NCI-H748 (cell line): ENCODE measurements at regions not wholly inside any gene's neighbourhood (a gene's known extent, or its start where the extent isn't known, plus 50 kb on each side); places are given as distances from the start of the nearest gene placed in this dataset.

Experiments used
- DNase-seq: peaks from one replicate; lab custom pipeline; 2025; ENCODE audit not compliant: unreplicated experiment; lab: John Stamatoyannopoulos, UW

DNA sequence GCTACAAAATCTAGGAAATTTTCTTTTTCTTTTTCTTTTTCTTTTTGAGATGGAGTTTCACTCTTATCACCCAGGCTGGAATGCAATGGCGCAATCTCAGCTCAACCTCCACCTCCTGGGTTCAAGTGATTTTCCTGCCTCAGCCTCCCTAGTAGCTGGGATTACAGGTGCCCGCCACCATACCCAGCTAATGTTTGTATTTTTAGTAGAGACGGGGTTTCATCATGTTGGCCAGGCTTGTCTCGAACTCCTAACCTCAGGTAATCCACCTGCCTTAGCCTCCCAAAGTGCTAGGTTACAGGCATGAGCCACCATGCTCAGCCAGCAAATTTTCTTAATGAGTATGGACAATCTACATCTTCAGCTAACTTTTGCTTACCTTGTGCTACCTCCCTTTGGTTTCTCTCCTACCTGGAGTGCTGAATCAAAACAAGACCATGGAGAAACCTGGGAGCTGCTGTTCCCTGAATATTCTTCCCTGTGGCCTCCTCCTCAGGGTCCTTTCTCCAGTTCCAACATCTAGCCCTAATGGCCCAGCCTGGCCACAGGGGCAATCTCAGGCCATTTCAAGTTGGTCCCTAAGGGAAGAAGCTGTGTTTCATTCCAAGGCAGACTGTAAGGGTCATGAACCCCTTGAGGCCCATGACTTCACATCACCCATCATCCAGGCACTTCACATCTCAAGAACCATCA, 74.6 kb upstream of the EGLN3 start:
- DNase-seq, result no peak

DNA sequence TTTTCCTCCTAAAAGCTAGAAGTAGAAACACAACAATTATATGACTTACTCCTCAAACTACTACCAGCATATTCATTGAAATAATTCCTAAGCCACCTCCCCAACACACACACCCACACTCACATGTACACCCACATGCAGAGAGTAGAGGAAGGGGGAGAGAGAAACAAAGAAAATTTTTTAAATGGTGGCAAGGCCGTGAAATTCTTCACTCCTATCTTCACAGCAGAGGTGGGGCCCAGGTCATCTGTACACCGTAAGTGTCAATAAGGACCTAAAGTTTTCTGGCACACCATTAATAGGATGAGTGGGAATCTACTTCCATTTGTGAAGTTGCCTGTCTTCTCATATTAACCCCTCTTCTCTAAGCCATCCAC, 73.9 kb upstream of the EGLN3 start:
- DNase-seq, result no peak

GRCh38 chr14:34023824-34024767, 73.2 kb upstream of the EGLN3 start:
- no peak for DNase-seq

GRCh38 chr14:34021096-34021495, 70.2 kb upstream of the EGLN3 start:
- no peak for DNase-seq

DNA sequence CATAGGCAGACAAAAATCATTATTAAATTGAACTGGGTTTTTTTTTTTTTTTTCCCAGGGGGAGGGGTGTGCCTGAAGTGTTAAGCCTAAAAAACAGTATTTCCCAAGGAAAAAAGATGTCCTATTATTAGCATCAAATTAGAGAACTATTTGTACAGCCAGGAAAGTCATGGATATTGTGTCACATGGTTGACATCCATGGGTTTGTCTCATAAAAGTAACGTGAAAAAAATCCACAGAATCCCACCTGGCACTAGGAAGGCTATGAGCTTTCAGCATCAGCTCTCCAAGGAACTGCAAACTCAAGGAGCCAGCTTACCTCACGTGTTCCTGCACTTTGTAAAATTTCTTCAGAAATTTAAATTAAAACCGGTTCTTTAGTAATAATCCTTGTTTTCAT, 69.1 kb upstream of the EGLN3 start:
- no peak for DNase-seq

DNA sequence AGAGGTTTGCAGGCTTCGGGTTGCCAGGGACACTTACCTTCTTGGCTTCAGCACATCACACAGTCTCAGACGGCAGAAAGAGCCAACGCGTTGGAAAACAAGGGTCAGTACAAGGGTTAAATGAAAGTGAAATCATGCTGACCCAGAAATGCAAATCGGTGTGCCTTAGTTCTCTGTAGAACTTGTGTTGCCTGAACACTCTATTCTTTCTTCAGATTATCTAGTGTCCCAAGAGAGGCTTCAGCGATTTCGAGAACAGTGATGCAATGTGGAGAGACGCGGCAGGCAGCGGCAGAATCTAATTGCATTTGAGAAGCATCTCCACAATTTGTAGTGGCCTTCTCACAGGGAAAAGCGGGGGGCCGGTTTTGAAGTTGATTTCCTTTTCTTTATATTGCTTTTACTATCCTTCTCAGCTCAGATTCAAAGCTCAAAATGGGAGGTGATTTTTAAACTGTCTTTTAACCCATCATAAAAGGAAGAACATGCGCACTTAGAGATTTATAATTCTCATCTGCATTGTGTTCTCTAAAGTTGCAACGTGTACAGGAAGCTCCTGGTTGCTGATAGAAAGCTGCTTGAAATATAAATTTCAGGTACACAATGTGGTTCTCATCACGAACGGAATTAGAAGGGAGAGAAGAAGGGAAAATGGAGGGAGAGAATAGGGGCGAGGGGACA, 67.8 kb upstream of the EGLN3 start:
- DNase-seq, result no peak

DNA sequence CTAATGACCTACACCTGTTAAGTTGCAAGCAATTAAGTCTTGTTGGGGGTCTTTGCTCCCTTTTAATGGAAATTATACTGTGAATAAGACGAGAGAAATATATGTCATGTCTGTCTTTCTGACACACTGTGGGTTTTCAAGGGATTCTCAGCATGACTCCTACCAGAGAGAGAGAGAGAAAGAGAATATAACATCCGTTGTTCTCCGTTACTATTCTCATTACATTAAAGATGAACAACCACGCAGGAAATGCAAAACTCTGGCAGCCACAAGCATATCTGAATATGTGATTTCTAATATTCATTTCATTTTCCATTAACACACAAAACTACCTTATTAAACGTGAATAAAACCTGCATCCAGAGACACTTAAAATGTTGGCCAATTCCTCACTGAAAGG, 67.3 kb upstream of the EGLN3 start:
- no peak for DNase-seq

DNA sequence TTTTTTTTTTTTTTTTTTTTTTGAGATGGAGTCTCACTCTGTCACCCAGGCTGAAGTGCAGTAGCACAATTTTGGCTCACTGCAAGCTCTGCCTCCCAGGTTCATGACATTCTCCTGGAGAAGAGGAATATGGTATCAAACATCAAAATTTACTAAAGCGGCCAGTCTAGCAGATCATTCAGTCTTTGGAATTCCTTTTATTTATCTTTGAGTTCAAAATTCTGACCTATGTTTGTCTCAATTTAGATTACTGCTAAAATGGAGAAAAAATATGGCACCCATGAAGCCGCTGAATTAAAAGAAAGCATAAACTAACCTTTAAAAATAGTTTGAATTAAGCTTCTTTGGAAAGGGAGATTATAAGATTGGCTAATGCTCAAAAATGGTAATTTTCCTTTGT, 64.5 kb upstream of the EGLN3 start:
- DNase-seq, result no peak

GRCh38 chr14:34014936-34015335, 64.1 kb upstream of the EGLN3 start:
- DNase-seq, result no peak

DNA sequence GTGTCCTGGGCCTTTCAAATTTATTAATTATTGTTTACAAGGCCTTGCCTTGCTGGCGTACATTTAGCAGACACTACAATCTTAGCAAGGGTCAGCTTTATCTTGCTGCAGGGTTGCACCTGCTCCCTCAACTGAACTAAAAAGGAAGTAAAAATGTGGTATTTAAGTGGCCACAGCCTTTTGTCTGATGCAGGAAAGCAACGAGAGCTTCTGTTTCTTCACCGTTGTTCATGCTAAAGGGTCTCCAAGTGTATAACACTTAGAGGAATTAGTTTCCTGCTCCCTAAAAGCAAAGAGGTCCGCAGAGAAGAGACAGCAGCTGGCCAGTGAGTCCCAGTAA, 62.8 kb upstream of the EGLN3 start:
- DNase-seq, result no peak

DNA sequence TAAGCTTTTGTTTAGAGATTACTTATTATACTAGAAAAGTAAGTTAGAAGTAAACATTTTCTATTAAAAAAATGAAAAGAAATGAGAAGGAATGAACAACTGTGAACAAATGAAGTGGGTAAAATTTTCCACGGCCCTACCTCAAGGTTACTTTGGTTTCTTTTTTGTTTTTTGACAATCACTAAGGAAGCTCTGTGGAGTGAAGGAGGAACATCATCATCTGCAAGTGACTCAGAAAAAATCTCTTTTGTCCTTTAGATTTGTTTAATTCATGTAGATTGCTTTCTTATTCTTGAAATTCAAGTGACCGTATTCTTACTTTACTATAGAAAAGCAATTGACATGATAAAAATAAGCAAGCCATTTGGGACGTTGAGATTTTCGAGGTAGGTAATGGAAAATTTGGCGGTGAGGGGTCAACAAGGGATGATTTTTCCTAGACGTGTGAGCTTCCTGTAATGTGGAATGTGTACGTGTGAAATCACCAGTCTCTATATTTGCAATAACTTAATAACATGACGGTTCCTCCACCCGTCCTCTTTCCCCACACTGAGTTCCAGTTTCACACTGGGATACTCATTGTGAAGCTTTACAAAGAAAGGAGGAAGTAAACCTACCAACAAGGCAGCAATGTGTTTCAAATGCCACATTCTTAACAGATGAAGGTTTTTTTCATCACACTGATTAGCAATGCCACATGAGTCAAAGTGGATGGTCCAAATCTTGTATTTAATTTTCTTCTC, 62.3 kb upstream of the EGLN3 start:
- no peak for DNase-seq

GRCh38 chr14:34012369-34012768, 61.5 kb upstream of the EGLN3 start:
- DNase-seq, result no peak

- DNase-seq, result no peak
These were observed 59.1 kb upstream of the EGLN3 start for GRCh38 chr14:34009956-34010355.

DNA sequence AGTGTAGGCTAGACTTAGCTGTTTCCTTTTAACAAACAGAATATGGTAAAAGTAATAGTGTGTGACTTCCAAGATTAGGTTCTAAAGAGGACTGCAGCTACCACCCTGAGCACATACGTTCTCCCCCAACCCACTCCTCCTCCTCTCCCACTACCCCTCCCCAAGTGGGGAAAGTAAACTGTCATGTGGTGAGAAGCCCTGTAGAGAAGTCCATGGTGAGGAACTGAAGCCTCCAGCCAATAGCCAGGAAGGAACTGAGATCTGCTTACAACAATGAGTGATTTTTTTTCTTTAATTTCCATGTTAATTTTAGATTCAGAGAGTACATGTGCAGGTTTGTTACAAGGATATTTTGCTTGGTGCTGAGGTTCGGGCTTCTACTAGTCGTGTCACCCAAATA, 57.0 kb upstream of the EGLN3 start:
- DNase-seq, result no peak

GRCh38 chr14:34005901-34006300, 55.0 kb upstream of the EGLN3 start:
- DNase-seq, result no peak

- no peak for DNase-seq
These were observed 54.0 kb upstream of the EGLN3 start for GRCh38 chr14:34004881-34005280.

DNA sequence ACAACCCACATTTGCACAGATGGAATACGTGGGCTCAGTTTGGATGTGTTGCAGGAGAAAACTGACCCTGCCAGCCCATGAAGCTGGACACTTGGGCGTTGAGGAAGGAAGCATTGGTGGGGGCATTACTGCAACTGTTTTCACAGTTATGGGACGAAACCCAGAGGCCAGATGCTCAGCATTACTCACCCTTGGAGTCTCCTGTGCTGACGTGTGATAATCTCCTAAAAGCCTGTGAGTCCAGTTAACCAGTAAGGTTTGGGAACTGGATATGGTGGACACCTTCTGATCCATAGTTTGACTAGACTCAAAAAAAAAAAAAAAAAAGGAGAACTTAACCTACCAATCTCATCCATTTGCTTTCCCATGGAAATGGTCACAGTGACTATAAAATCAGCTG, 52.8 kb upstream of the EGLN3 start:
- no peak for DNase-seq

- no peak for DNase-seq
These were observed 52.3 kb upstream of the EGLN3 start for GRCh38 chr14:34003082-34003668.
